ENCODE measurements at regions not wholly inside any gene's neighbourhood (a gene's known extent, or its start where the extent isn't known, plus 50 kb on each side); places are given as distances from the start of the nearest gene placed in this dataset.
A peak's percentile ranks its signal among the peaks of the same experiment; 100 is the strongest.

GRCh38 chr2:239502430-239503186 lies 101.8 kb upstream of the HDAC4 start:
- no peak for DNase-seq

GRCh38 chr2:239500574-239501550 lies 100.0 kb upstream of the HDAC4 start:
- DNase-seq = no peak

- peak; percentile 44 for DNase-seq
Observed at GRCh38 chr2:239499726-239500573, 99.1 kb upstream of the HDAC4 start.

GRCh38 chr2:239498981-239499634 lies 98.3 kb upstream of the HDAC4 start:
- DNase-seq = peak; percentile 75

GRCh38 chr2:239498576-239498975 lies 97.8 kb upstream of the HDAC4 start:
- no peak for DNase-seq

GRCh38 chr2:239496700-239497099 lies 95.9 kb upstream of the HDAC4 start:
- no peak for DNase-seq

- DNase-seq = no peak
Observed at GRCh38 chr2:239495791-239496233, 95.0 kb upstream of the HDAC4 start.

- DNase-seq = no peak
Observed at GRCh38 chr2:239495175-239495574, 94.4 kb upstream of the HDAC4 start.

- DNase-seq = no peak
Observed at GRCh38 chr2:239494578-239494977, 93.8 kb upstream of the HDAC4 start.

- no peak for DNase-seq
Observed at GRCh38 chr2:239489481-239489880, 88.7 kb upstream of the HDAC4 start.

GRCh38 chr2:239488125-239488524 lies 87.3 kb upstream of the HDAC4 start:
- DNase-seq = no peak

GRCh38 chr2:239487272-239487671 lies 86.5 kb upstream of the HDAC4 start:
- DNase-seq = no peak

- no peak for DNase-seq
Observed at GRCh38 chr2:239485622-239486021, 84.8 kb upstream of the HDAC4 start.

GRCh38 chr2:239484571-239485355 lies 83.9 kb upstream of the HDAC4 start:
- no peak for DNase-seq

- DNase-seq = no peak
Observed at GRCh38 chr2:239482778-239483712, 82.2 kb upstream of the HDAC4 start.

GRCh38 chr2:239479471-239479870 lies 78.7 kb upstream of the HDAC4 start:
- DNase-seq = no peak

GRCh38 chr2:239477591-239477990 lies 76.8 kb upstream of the HDAC4 start:
- no peak for DNase-seq

GRCh38 chr2:239476757-239477585 lies 76.2 kb upstream of the HDAC4 start:
- no peak for DNase-seq

- no peak for DNase-seq
Observed at GRCh38 chr2:239476029-239476756, 75.4 kb upstream of the HDAC4 start.
